CD14-positive monocyte (primary cell): ENCODE measurements at regions not wholly inside any gene's neighbourhood (a gene's known extent, or its start where the extent isn't known, plus 50 kb on each side); places are given as distances from the start of the nearest gene placed in this dataset.

Experiments
- DNase-seq, 3 donors: peaks; one replicate each; pipeline ENCODE4 v3.0.0-alpha.2; 2011 to 2022
- H2AFZ ChIP-seq: 2 replicates; pipeline ENCODE4 v1.6.0; 2012; ENCODE audit warnings: mild to moderate bottlenecking, low read depth, low read length, inconsistent platforms; ENCODE audit not compliant: insufficient read depth, poor library complexity, severe bottlenecking
- H3K27ac ChIP-seq, 2 donors: 1 replicate in 1 of 2; 2 replicates in 1 of 2; pipeline ENCODE4 v1.5.1; 2012 to 2013; ENCODE audit warnings: low read length in 2 of 2, control low read depth in 1 of 2, inconsistent platforms in 1 of 2, low read depth in 1 of 2, mild to moderate bottlenecking in 1 of 2
- H3K27me3 ChIP-seq, 2 donors: one replicate each; pipeline versions ENCODE4 v1.6.0 to v1.6.1; 2011 to 2013; ENCODE audit warnings: low read length in 2 of 2; ENCODE audit not compliant: control insufficient read depth in 2 of 2, insufficient read depth in 2 of 2
- H3K36me3 ChIP-seq, 2 donors: replicated peaks in 1 of 2; 1 replicate in 1 of 2; 2 replicates in 1 of 2; pipeline versions ENCODE4 v1.5.1 to v1.6.1; 2012 to 2013; ENCODE audit warnings: low read length in 2 of 2, control low read depth in 1 of 2, inconsistent platforms in 1 of 2, mild to moderate bottlenecking in 1 of 2; ENCODE audit not compliant: insufficient read depth in 2 of 2, control insufficient read depth in 1 of 2
- H3K4me1 ChIP-seq, 2 donors: 1 replicate in 1 of 2; 2 replicates in 1 of 2; pipeline versions ENCODE4 v1.5.1 to v1.6.1; 2012 to 2013; ENCODE audit warnings: low read length in 2 of 2, control low read depth in 1 of 2, inconsistent platforms in 1 of 2, mild to moderate bottlenecking in 1 of 2, moderate library complexity in 1 of 2; ENCODE audit not compliant: insufficient read depth in 2 of 2, control insufficient read depth in 1 of 2
- H3K4me2 ChIP-seq: replicated peaks from 2 replicates; pipeline ENCODE3; 2012; ENCODE audit warnings: low read length, moderate library complexity, mild to moderate bottlenecking; ENCODE audit not compliant: poor library complexity, severe bottlenecking; ENCODE audit errors: extremely low read depth
- H3K4me3 ChIP-seq, 3 experiments: fragments of 200-600 bp in 1 of 3; sonication (generic) in 1 of 3; replicated peaks in 1 of 3; 1 replicate in 2 of 3; 2 replicates in 1 of 3; pipeline ENCODE4 v1.5.1; 2011 to 2013; ENCODE audit warnings: low read length in 3 of 3, mild to moderate bottlenecking in 3 of 3, control low read depth in 2 of 3, low read depth in 2 of 3, inconsistent platforms in 1 of 3, moderate library complexity in 1 of 3
- H3K79me2 ChIP-seq: 2 replicates; pipeline ENCODE4 v1.6.0; 2012; ENCODE audit warnings: mild to moderate bottlenecking, control low read depth, inconsistent platforms, low read length, moderate library complexity; ENCODE audit not compliant: insufficient read depth
- H3K9ac ChIP-seq: 2 replicates; pipeline ENCODE4 v1.6.0; 2017; ENCODE audit warnings: low read length, mild to moderate bottlenecking; ENCODE audit not compliant: insufficient read depth, poor library complexity, severe bottlenecking
- H3K9me3 ChIP-seq, 2 donors: replicated peaks in 1 of 2; 1 replicate in 1 of 2; 2 replicates in 1 of 2; pipeline versions ENCODE4 v1.5.1 to v1.6.1; 2012 to 2013; ENCODE audit warnings: low read length in 2 of 2, control low read depth in 1 of 2; ENCODE audit not compliant: control insufficient read depth in 1 of 2, insufficient read depth in 1 of 2
- H4K20me1 ChIP-seq: 2 replicates; pipeline ENCODE4 v1.6.0; 2012; ENCODE audit warnings: mild to moderate bottlenecking, low read length, control low read depth, moderate library complexity; ENCODE audit not compliant: insufficient read depth
- H3K27ac Mint-ChIP-seq, 7 donors: one replicate each; pipeline ENCODE4 v1.8.0; 2020; ENCODE audit warnings: mild to moderate bottlenecking in 7 of 7, mixed read lengths in 7 of 7, moderate library complexity in 6 of 7, inconsistent platforms in 2 of 7
- H3K27me3 Mint-ChIP-seq, 3 donors: one replicate each; pipeline ENCODE4 v1.8.0; 2021 to 2022; ENCODE audit warnings: low read depth in 3 of 3, mild to moderate bottlenecking in 3 of 3, mixed read lengths in 3 of 3, moderate library complexity in 3 of 3, inconsistent platforms in 1 of 3
- H3K36me3 Mint-ChIP-seq, 2 donors: one replicate each; pipeline ENCODE4 v1.8.0; 2020; ENCODE audit warnings: mixed read lengths in 2 of 2, inconsistent platforms in 1 of 2, mild to moderate bottlenecking in 1 of 2
- H3K4me1 Mint-ChIP-seq: one replicate; pipeline ENCODE4 v1.8.0; 2020; ENCODE audit warnings: mild to moderate bottlenecking, mixed read lengths
- H3K4me3 Mint-ChIP-seq, 2 donors: one replicate each; pipeline ENCODE4 v1.8.0; 2020; ENCODE audit warnings: mild to moderate bottlenecking in 2 of 2, mixed read lengths in 2 of 2, moderate library complexity in 1 of 2
- H3K9me3 Mint-ChIP-seq, 7 donors: one replicate each; pipeline ENCODE4 v1.8.0; 2020 to 2022; ENCODE audit warnings: mixed read lengths in 7 of 7, mild to moderate bottlenecking in 6 of 7, moderate library complexity in 6 of 7, inconsistent platforms in 2 of 7
- CTCF ChIP-seq: fragments of 200-600 bp; IDR thresholded peaks from one replicate; pipeline ENCODE4 v1.8.0; 2022; ENCODE audit warnings: antibody characterized with exemption, mild to moderate bottlenecking
- WGBS: methylation state at CpG from one replicate; pipeline ENCODE4 v1.1.5; 2013; ENCODE audit warnings: missing lambda C conversion rate; ENCODE audit not compliant: insufficient coverage; 5-methylcytosine and 5-hydroxymethylcytosine counted together
- intact Hi-C, 2 donors: fragments of 100-400 bp; cut with micrococcal nuclease; formaldehyde crosslinking; loops; one replicate each; pipeline versions ENCODE4 v1.15.0 to v1.15.1; 2023

GRCh38 chr14:30349520-30349919 is 209.4 kb upstream of the G2E3 start:
- Histone ChIP-seq H4K20me1 (no peaks in the 10 kb centered on the region), H3K4me2 (no peak overlapping the region), H3K9ac (no peak overlapping the region), H2AFZ (no peak overlapping the region), H3K27me3 (no peaks in the 10 kb centered on the region), H3K36me3 (no peaks in the 10 kb centered on the region), H3K79me2 (no peaks in the 10 kb centered on the region), H3K4me1 (no peaks in the 10 kb centered on the region), H3K9me3 (no peaks in the 10 kb centered on the region), H3K27ac (no peak overlapping the region), H3K4me3 (no peak overlapping the region)
- intact Hi-C loops, result no loop called here
- DNase-seq, result no peak
- no peak for TF ChIP-seq CTCF
- Mint-ChIP-seq H3K36me3 (no peaks in the 10 kb centered on the region), H3K27me3 (peaks cover 0 to 2% (median 0%) of the 10 kb centered on the region in 3 donors), H3K27ac (no peak overlapping the region), H3K4me1 (no peaks in the 10 kb centered on the region), H3K4me3 (no peak overlapping the region), H3K9me3 (peaks cover 0 to 6% (median 0%) of the 10 kb centered on the region in 7 donors)
- WGBS, result 95% methylated on average over 2 of the region's 3 CpGs

GRCh38 chr14:30354439-30354838 is 204.5 kb upstream of the G2E3 start:
- H3K36me3 Mint-ChIP-seq, result no peaks in the 10 kb centered on the region
- H3K4me1 ChIP-seq, result no peaks in the 10 kb centered on the region
- no peak overlapping the region for H3K9ac ChIP-seq
- no peak for TF ChIP-seq CTCF
- H3K27ac ChIP-seq, result no peak overlapping the region
- no peak overlapping the region for H2AFZ ChIP-seq
- no peaks in the 10 kb centered on the region for H3K4me1 Mint-ChIP-seq
- no peaks in the 10 kb centered on the region for H3K36me3 ChIP-seq
- DNase-seq, result no peak
- no CpG with 5 or more reads among the region's 1 CpG for WGBS
- no peak overlapping the region for H3K4me3 Mint-ChIP-seq
- H4K20me1 ChIP-seq, result no peaks in the 10 kb centered on the region
- no peaks in the 10 kb centered on the region for H3K9me3 ChIP-seq
- H3K4me2 ChIP-seq, result no peak overlapping the region
- peaks cover 0 to 6% (median 0%) of the 10 kb centered on the region in 7 donors for H3K9me3 Mint-ChIP-seq
- intact Hi-C loops, result no loop called here
- no peaks in the 10 kb centered on the region for H3K79me2 ChIP-seq
- no peaks in the 10 kb centered on the region for H3K27me3 ChIP-seq
- no peak overlapping the region for H3K27ac Mint-ChIP-seq
- peaks cover 0 to 2% (median 0%) of the 10 kb centered on the region in 3 donors for H3K27me3 Mint-ChIP-seq
- H3K4me3 ChIP-seq, result no peak overlapping the region
